ENCODE measurements at regions not wholly inside any gene's neighbourhood (a gene's known extent, or its start where the extent isn't known, plus 50 kb on each side); places are given as distances from the start of the nearest gene placed in this dataset.
A peak's percentile ranks its signal among the peaks of the same experiment; 100 is the strongest.
"Not testable (repeated sequence)": the region's sequence is repeated elsewhere in the genome, so short reads cannot be mapped to it uniquely, and the experiment has no call there.

DNA sequence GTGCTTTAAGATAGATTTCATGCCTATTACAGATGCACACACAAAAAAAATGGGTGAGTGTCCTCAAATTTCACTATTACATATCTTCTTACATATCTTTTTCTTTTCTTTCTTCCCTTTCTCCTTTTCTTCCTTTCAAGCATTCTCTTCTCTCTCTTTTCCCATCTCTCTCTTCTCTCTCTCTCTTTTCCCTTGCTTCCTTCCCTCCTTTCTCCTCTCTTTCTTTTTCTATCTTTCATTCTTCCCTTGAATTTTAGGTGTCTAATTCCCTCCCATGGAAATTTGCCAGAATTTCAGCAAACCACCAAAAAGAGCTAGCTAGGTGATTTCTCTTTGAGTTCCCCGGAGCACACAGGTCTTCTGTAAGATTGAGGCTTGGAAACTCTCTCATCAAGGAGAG, 395.3 kb upstream of the RUNX1 start:
- intact Hi-C loops (cut with DNase I): no loop called here

GRCh38 chr21:35441868-35442582, 392.9 kb upstream of the RUNX1 start:
- Histone ChIP-seq H3K27ac (no peak overlapping the region), H3K9me3 (no peaks in the 10 kb centered on the region), H3K27me3 (no peaks in the 10 kb centered on the region), H3K4me3 (no peak overlapping the region), H3K36me3 (no peaks in the 10 kb centered on the region), H3K4me1 (peaks cover 6% of the 10 kb centered on the region)
- intact Hi-C loops (cut with DNase I): no loop called here
- ATAC-seq (no peak), DNase-seq (no peak)
- no peak for TF ChIP-seq CTCF (IDR thresholded peaks at IDR 0.05)

More for the DNA sequence above, 395.3 kb upstream of the RUNX1 start:
- no peak for TF ChIP-seq CTCF (IDR thresholded peaks at IDR 0.05)
- Histone ChIP-seq H3K4me1 (no peaks in the 10 kb centered on the region), H3K27ac (no peak overlapping the region), H3K36me3 (no peaks in the 10 kb centered on the region), H3K9me3 (no peaks in the 10 kb centered on the region), H3K27me3 (no peaks in the 10 kb centered on the region), H3K4me3 (no peak overlapping the region)
- DNase-seq: no peak
- no peak for ATAC-seq

DNA sequence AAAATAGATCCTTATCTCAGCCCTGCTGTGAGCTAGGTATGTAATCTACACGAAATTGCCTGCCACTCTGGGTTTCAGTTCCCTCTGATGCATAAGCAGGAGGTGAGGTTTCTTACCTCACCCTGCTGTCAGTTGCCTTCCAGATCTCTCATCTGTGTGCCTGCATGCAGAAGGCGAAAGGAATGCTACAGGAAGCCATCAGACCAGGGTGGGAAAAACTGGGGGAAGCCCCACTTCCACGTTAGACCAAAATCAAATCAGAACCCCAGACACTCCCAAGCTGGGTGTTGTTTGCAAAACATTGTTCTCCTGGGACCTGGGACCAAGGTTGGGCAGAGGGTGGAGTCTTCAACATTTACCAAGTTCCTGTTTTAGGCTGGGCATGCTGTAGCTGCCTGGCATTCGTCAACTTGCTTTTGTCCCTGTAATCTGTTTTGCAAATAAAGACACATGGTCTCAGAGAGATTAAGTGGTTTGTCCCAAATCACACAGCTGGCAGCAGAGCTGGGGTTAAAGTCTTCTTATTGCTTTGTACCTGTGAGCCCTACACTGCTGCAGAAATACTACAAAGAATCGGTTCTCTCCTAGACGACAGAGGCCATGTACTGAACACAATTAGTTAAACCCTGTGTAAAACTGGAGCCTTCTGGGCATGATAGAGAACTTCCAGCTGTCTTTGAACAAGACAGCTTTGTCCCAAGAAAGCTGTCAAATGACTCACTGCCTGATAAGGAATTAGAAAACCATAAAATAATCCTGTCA, 389.7 kb upstream of the RUNX1 start:
- Histone ChIP-seq H3K27ac (no peak overlapping the region), H3K4me1 (peaks cover 6% of the 10 kb centered on the region), H3K36me3 (no peaks in the 10 kb centered on the region), H3K27me3 (no peaks in the 10 kb centered on the region), H3K4me3 (no peak overlapping the region), H3K9me3 (no peaks in the 10 kb centered on the region)
- intact Hi-C loops (cut with DNase I): no loop called here
- DNase-seq (no peak), ATAC-seq (peak; percentile 76)
- no peak for TF ChIP-seq CTCF (IDR thresholded peaks at IDR 0.05)

GRCh38 chr21:35437941-35438340, 388.8 kb upstream of the RUNX1 start:
- TF ChIP-seq CTCF (IDR thresholded peaks at IDR 0.05): no peak
- Histone ChIP-seq H3K27ac (no peak overlapping the region), H3K4me3 (no peak overlapping the region), H3K36me3 (no peaks in the 10 kb centered on the region), H3K27me3 (no peaks in the 10 kb centered on the region), H3K9me3 (no peaks in the 10 kb centered on the region), H3K4me1 (peaks cover 6% of the 10 kb centered on the region)
- ATAC-seq (no peak), DNase-seq (no peak)
- intact Hi-C loops (cut with DNase I): no loop called here

GRCh38 chr21:35436899-35437298, 387.8 kb upstream of the RUNX1 start:
- ATAC-seq (no peak), DNase-seq (no peak)
- H3K27me3 ChIP-seq: no peaks in the 10 kb centered on the region
- intact Hi-C loops (cut with DNase I): no loop called here
- H3K27ac ChIP-seq: no peak overlapping the region
- peaks cover 6% of the 10 kb centered on the region for H3K4me1 ChIP-seq
- no peak overlapping the region for H3K4me3 ChIP-seq
- H3K36me3 ChIP-seq: no peaks in the 10 kb centered on the region
- TF ChIP-seq CTCF (IDR thresholded peaks at IDR 0.05): no peak
- no peaks in the 10 kb centered on the region for H3K9me3 ChIP-seq

DNA sequence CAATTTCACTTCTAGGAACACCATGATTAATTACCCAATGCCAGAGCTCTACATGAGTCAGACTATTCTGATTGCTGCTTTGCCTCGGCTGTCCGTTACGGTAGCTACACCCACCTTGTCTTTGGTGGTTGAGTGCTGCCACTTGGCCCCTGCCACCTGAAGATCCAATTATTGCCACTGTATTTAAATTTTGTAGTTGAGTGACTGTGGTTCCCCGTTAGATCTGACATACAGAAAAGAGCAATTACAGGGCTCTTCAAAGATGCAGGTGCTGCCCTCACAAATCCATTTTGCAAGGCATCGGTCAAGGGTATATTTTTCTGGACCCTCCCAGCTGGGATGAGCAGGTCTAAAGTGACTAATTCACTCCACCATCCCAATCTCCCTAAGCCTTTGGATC, 383.5 kb upstream of the RUNX1 start:
- intact Hi-C loops (cut with DNase I); H3K27ac ChIP-seq; H3K36me3 ChIP-seq; ATAC-seq; H3K9me3 ChIP-seq; H3K4me3 ChIP-seq; H3K4me1 ChIP-seq; H3K27me3 ChIP-seq; DNase-seq: not testable (repeated sequence)

All from upper lobe of right lung (tissue), 1 donor.